Peyer's patch (tissue), 4 donors: ENCODE measurements at regions not wholly inside any gene's neighbourhood (a gene's known extent, or its start where the extent isn't known, plus 50 kb on each side); places are given as distances from the start of the nearest gene placed in this dataset.

Experiments used
- CTCF ChIP-seq, 6 experiments: fragments of 450-650 bp in 4 of 6; fragments of 200-600 bp in 2 of 6; sonication (generic) in 1 of 6; IDR thresholded peaks; one replicate each; pipeline ENCODE4 v1.5.1; 2017 to 2019; ENCODE audit warnings: antibody characterized with exemption in 6 of 6, mild to moderate bottlenecking in 3 of 6, moderate library complexity in 1 of 6
- POLR2A ChIP-seq, 2 donors: fragments of 450-650 bp; IDR thresholded peaks; one replicate each; pipeline ENCODE4 v1.5.1; 2017; ENCODE audit warnings: antibody characterized with exemption in 2 of 2, mild to moderate bottlenecking in 2 of 2, moderate library complexity in 2 of 2

GRCh38 chr4:186979961-186980745, 256.5 kb upstream of the FAT1 start:
- TF ChIP-seq CTCF (IDR thresholded peaks at IDR 0.05) (no peak), POLR2A (IDR thresholded peaks at IDR 0.05) (no peak)
